H1 (cell line): ENCODE measurements at regions not wholly inside any gene's neighbourhood (a gene's known extent, or its start where the extent isn't known, plus 50 kb on each side); places are given as distances from the start of the nearest gene placed in this dataset.

Experiments
- PHF8 ChIP-seq: fragments of 200-600 bp; sonication (generic); conservative IDR thresholded peaks from 2 replicates; pipeline ENCODE4 v1.7.1; 2012; ENCODE audit warnings: low read depth, mild to moderate bottlenecking, inconsistent platforms, low read length, moderate library complexity
- POLR2A ChIP-seq, 2 experiments: IDR thresholded peaks; 1 replicate in 1 of 2; 2 replicates in 1 of 2; pipeline ENCODE4 v1.6.1; 2011; ENCODE audit warnings: low read depth in 2 of 2, low read length in 2 of 2, mild to moderate bottlenecking in 2 of 2; ENCODE audit errors: control extremely low read depth in 1 of 2
- SUZ12 ChIP-seq: fragments of 200-600 bp; sonication (generic); IDR thresholded peaks from 2 replicates; pipeline ENCODE4 v1.6.1; 2012; ENCODE audit warnings: mild to moderate bottlenecking, inconsistent platforms, low read length, moderate library complexity, mixed read lengths
- TF ChIP-seq, protein P1 (sequence below): IDR thresholded peaks from 2 replicates; pipeline ENCODE4 v1.6.1; 2012; ENCODE audit warnings: inconsistent platforms
- TF ChIP-seq, protein P2 (sequence below): IDR thresholded peaks from 2 replicates; pipeline ENCODE4 v1.6.1; 2012; ENCODE audit warnings: inconsistent platforms

DNA sequence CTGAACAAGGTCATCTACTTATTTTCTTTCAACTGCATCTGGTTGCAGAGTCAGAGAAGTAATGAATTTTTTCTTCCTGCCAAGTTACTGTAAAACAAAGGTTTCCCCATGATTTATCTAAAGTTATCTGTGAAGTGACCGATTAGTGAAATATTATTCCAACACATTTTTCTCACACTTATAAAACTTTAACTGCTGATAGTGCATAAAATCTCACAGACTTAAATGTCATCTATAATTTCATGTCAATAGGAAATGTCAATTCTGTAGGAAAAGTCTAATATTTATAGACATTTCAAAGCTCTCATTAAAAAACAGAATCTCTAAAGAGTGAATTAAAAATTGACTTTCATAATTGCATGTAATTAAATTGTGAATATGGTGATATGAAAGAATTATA, 397.2 kb downstream of the SLITRK1 start (continued):
- TF ChIP-seq, protein P1, sequence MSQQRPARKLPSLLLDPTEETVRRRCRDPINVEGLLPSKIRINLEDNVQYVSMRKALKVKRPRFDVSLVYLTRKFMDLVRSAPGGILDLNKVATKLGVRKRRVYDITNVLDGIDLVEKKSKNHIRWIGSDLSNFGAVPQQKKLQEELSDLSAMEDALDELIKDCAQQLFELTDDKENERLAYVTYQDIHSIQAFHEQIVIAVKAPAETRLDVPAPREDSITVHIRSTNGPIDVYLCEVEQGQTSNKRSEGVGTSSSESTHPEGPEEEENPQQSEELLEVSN: no peak
- TF ChIP-seq POLR2A (IDR thresholded peaks at IDR 0.05; ENCODE audit: control extremely low read depth in 1 of 2, low read depth in 2 of 2, low read length in 2 of 2) (no peak), SUZ12 (no peak), PHF8 (no peak)
- TF ChIP-seq, protein P2, sequence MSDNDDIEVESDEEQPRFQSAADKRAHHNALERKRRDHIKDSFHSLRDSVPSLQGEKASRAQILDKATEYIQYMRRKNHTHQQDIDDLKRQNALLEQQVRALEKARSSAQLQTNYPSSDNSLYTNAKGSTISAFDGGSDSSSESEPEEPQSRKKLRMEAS: no peak
